Peyer's patch (tissue), 4 donors: ENCODE measurements at regions not wholly inside any gene's neighbourhood (a gene's known extent, or its start where the extent isn't known, plus 50 kb on each side); places are given as distances from the start of the nearest gene placed in this dataset.

Experiments used
- CTCF ChIP-seq, 6 experiments: fragments of 450-650 bp in 4 of 6; fragments of 200-600 bp in 2 of 6; sonication (generic) in 1 of 6; IDR thresholded peaks; one replicate each; pipeline ENCODE4 v1.5.1; 2017 to 2019; ENCODE audit warnings: antibody characterized with exemption in 6 of 6, mild to moderate bottlenecking in 3 of 6, moderate library complexity in 1 of 6
- POLR2A ChIP-seq, 2 donors: fragments of 450-650 bp; IDR thresholded peaks; one replicate each; pipeline ENCODE4 v1.5.1; 2017; ENCODE audit warnings: antibody characterized with exemption in 2 of 2, mild to moderate bottlenecking in 2 of 2, moderate library complexity in 2 of 2

DNA sequence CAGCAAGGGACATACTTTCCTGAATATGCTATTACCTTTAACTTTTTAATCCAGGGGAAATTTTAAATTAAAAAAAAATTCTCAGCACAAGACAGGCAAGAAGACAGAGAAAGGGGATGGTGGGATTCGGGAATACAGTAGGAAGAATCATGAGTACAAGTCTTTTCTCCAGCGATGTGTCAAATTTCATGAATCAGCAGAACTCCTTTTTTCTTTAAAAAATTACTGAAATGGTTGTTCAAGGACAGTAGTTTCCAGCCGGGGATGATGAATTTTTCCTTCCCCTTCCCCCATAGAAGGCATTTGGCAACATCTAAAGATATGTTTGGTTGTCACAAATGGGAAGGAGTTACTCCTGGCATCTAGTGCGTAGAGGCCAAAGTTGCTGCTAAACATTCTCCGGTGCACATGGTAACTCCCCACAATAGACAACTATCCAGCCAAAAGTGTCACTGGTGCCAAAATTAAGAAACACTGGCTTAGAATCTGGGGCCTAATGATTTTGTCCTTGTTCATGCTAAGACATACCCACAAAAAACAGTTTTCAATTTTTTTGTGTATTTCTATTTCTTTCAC is 450.2 kb downstream of the CBLN4 start:
- TF ChIP-seq CTCF (IDR thresholded peaks at IDR 0.05) = no peak
- TF ChIP-seq POLR2A (IDR thresholded peaks at IDR 0.05) = no peak
